IMR-90 (cell line): ENCODE measurements at regions not wholly inside any gene's neighbourhood (a gene's known extent, or its start where the extent isn't known, plus 50 kb on each side); places are given as distances from the start of the nearest gene placed in this dataset.

Source experiments
- ATAC-seq: fragments of 200-7000 bp; cut with Tn5 transposase; 2 replicates; pipeline ENCODE4 v1.9.1; 2020; ENCODE audit warnings: low read depth, mild to moderate bottlenecking, moderate library complexity
- BruUV-seq: library from RNA; stranded (reverse); fragments of 400-500 nt; replicated peaks from 2 replicates; lab custom pipeline; 2021; lab: Mats Ljungman, UMichigan
- CTCF ChIA-PET: fragments of 300-600 bp; formaldehyde crosslinking; extraction: SDS; loops from one replicate; lab custom pipeline; 2021; ENCODE audit warnings: antibody characterized with exemption; lab: Yijun Ruan, JAX
- POLR2A ChIA-PET: fragments of 300-600 bp; sonication (Branson Sonifier 250); formaldehyde crosslinking; loops from one replicate; lab custom pipeline; 2022; ENCODE audit warnings: antibody characterized with exemption; ENCODE audit not compliant: unreplicated experiment; lab: Charles Lee
- DNase-seq: peaks from one replicate; pipeline ENCODE4 v3.0.0; 2013
- H2AFZ ChIP-seq: replicated peaks from 2 replicates; pipeline ENCODE3; 2013; ENCODE audit warnings: low read length, mild to moderate bottlenecking; ENCODE audit not compliant: poor library complexity
- H2AK5ac ChIP-seq: 2 replicates; pipeline ENCODE4 v1.6.1; 2013; ENCODE audit warnings: low read depth, low read length, inconsistent platforms
- H2AK9ac ChIP-seq: replicated peaks from 2 replicates; pipeline ENCODE3; 2013; ENCODE audit warnings: mild to moderate bottlenecking, low read depth, low read length, moderate library complexity; ENCODE audit not compliant: poor library complexity
- H2BK120ac ChIP-seq: 2 replicates; pipeline ENCODE4 v1.6.1; 2013; ENCODE audit warnings: low read depth, low read length, inconsistent platforms
- H2BK15ac ChIP-seq: 3 replicates; pipeline ENCODE4 v1.6.1; 2013; ENCODE audit warnings: low read depth, low read length, inconsistent platforms
- H2BK20ac ChIP-seq: 2 replicates; pipeline ENCODE4 v1.6.1; 2013; ENCODE audit warnings: low read depth, mild to moderate bottlenecking, inconsistent platforms, low read length, moderate library complexity
- H2BK5ac ChIP-seq: 2 replicates; pipeline ENCODE4 v1.6.1; 2013; ENCODE audit warnings: mild to moderate bottlenecking, low read depth, low read length, inconsistent platforms; ENCODE audit not compliant: poor library complexity, severe bottlenecking
- H3K14ac ChIP-seq: replicated peaks from 2 replicates; pipeline ENCODE4 v1.6.1; 2013; ENCODE audit warnings: low read depth, low read length, inconsistent platforms
- H3K18ac ChIP-seq: 2 replicates; pipeline ENCODE4 v1.6.1; 2013; ENCODE audit warnings: low read depth, low read length, control low read depth
- H3K23ac ChIP-seq: 2 replicates; pipeline ENCODE4 v1.6.1; 2013; ENCODE audit warnings: low read depth, low read length, inconsistent platforms
- H3K27ac ChIP-seq: 2 replicates; pipeline ENCODE4 v1.5.1; 2013; ENCODE audit warnings: mild to moderate bottlenecking, control low read depth, low read length; ENCODE audit not compliant: insufficient read depth
- H3K27me3 ChIP-seq: 2 replicates; pipeline ENCODE4 v1.6.1; 2013; ENCODE audit warnings: low read length; ENCODE audit not compliant: control insufficient read depth, insufficient read depth
- H3K36me3 ChIP-seq: 2 replicates; pipeline ENCODE4 v1.6.1; 2013; ENCODE audit warnings: low read length, mixed read lengths; ENCODE audit not compliant: control insufficient read depth, insufficient read depth
- H3K4ac ChIP-seq: 2 replicates; pipeline ENCODE4 v1.6.1; 2013; ENCODE audit warnings: low read depth, low read length, inconsistent platforms
- H3K4me1 ChIP-seq: 2 replicates; pipeline ENCODE4 v1.6.1; 2013; ENCODE audit warnings: low read length, mixed read lengths; ENCODE audit not compliant: control insufficient read depth, insufficient read depth
- H3K4me2 ChIP-seq: 2 replicates; pipeline ENCODE4 v1.6.1; 2013; ENCODE audit warnings: low read depth, mild to moderate bottlenecking, control low read depth, low read length, moderate library complexity
- H3K4me3 ChIP-seq: 2 replicates; pipeline ENCODE4 v1.5.1; 2013; ENCODE audit warnings: low read depth, mild to moderate bottlenecking, control low read depth, low read length, moderate library complexity; ENCODE audit not compliant: insufficient read depth
- H3K56ac ChIP-seq: 2 replicates; pipeline ENCODE4 v1.6.1; 2013; ENCODE audit warnings: low read length, inconsistent platforms; ENCODE audit not compliant: insufficient read depth; ENCODE audit errors: extremely low read depth
- H3K79me1 ChIP-seq, 2 experiments: 2 replicates each; pipeline ENCODE4 v1.6.1; 2013; ENCODE audit warnings: low read length in 2 of 2, inconsistent platforms in 1 of 2, low read depth in 1 of 2
- H3K9ac ChIP-seq: 2 replicates; pipeline ENCODE4 v1.6.1; 2013; ENCODE audit warnings: low read depth, low read length, control low read depth
- H3K9me1 ChIP-seq: 2 replicates; pipeline ENCODE4 v1.6.1; 2013; ENCODE audit warnings: low read length, inconsistent platforms; ENCODE audit not compliant: insufficient read depth
- H3K9me3 ChIP-seq: 2 replicates; pipeline ENCODE4 v1.6.1; 2013; ENCODE audit warnings: low read length; ENCODE audit not compliant: control insufficient read depth, insufficient read depth
- H4K20me1 ChIP-seq: 2 replicates; pipeline ENCODE4 v1.6.1; 2013; ENCODE audit warnings: low read length, inconsistent platforms; ENCODE audit not compliant: insufficient read depth
- H4K5ac ChIP-seq: 2 replicates; pipeline ENCODE4 v1.6.1; 2013; ENCODE audit warnings: mild to moderate bottlenecking, low read depth, low read length, control low read depth
- H4K8ac ChIP-seq, 2 experiments: 2 replicates each; pipeline ENCODE4 v1.6.1; 2013; ENCODE audit warnings: low read depth in 2 of 2, low read length in 2 of 2, control low read depth in 1 of 2, inconsistent platforms in 1 of 2
- H4K91ac ChIP-seq: 2 replicates; pipeline ENCODE4 v1.6.1; 2013; ENCODE audit warnings: low read depth, low read length, inconsistent platforms; ENCODE audit not compliant: insufficient read depth
- MXI1 ChIP-seq: IDR thresholded peaks from 2 replicates; pipeline ENCODE4 v1.6.1; 2012; ENCODE audit warnings: low read depth, mild to moderate bottlenecking, low read length, moderate library complexity, borderline replicate concordance
- POLR2A ChIP-seq: IDR thresholded peaks from 2 replicates; pipeline ENCODE4 v1.6.1; 2012; ENCODE audit warnings: mild to moderate bottlenecking, low read depth, low read length
- WGBS, 2 experiments: methylation state at CpG; one replicate each; pipeline versions ENCODE4 v1.1.5 to v1.1.7; 2013; ENCODE audit warnings: missing lambda C conversion rate in 2 of 2; ENCODE audit not compliant: insufficient read length in 1 of 2; ENCODE audit errors: extremely low coverage in 2 of 2; 5-methylcytosine and 5-hydroxymethylcytosine counted together
- dilution Hi-C: fragments of 300-500 bp; cut with HindIII; formaldehyde crosslinking; loops from one replicate; pipeline ENCODE4 v1.14.3; 2018; ENCODE audit warnings: low sequenced_read_pairs; ENCODE audit not compliant: unreplicated experiment
- in situ Hi-C: fragments of 300-500 bp; cut with MboI; formaldehyde crosslinking; loops from 3 replicates; pipeline ENCODE4 v1.14.3; 2019; ENCODE audit warnings: low sequenced_read_pairs, inconsistent platforms, mixed read lengths
- intact Hi-C: fragments of 100-400 bp; cut with micrococcal nuclease; formaldehyde crosslinking; loops from 2 replicates; pipeline ENCODE4 v1.10.0; 2022

- ATAC-seq, result no peak
- H2BK5ac ChIP-seq, result no peak overlapping the region
- no peak overlapping the region for H2AK9ac ChIP-seq
- POLR2A ChIA-PET, result interaction anchor here (0.6 kb wide), 1 partner anchor 50 kb away, joined by 4 read pairs; no protein-coding TSS in a partner anchor
- dilution Hi-C loops (no loop called here), in situ Hi-C loops (no loop called here), intact Hi-C loops (no loop called here)
- H4K91ac ChIP-seq, result no peak overlapping the region
- H3K4me3 ChIP-seq, result no peak overlapping the region
- no peak overlapping the region for H4K8ac ChIP-seq
- no TSS peak for BruUV-seq
- H4K20me1 ChIP-seq, result no peaks in the 10 kb centered on the region
- H2BK120ac ChIP-seq, result no peak overlapping the region
- H3K14ac ChIP-seq, result no peak overlapping the region
- H3K27ac ChIP-seq, result no peak overlapping the region
- no peak overlapping the region for H4K5ac ChIP-seq
- H3K18ac ChIP-seq, result no peak overlapping the region
- no peak overlapping the region for H3K23ac ChIP-seq
- CTCF ChIA-PET, result no interaction called here
- DNase-seq, result no peak
- WGBS, 2 experiments, result no CpG with 5 or more reads among the region's 1 CpG
- H2BK20ac ChIP-seq, result no peak overlapping the region
- H3K4me2 ChIP-seq, result no peak overlapping the region
- H3K27me3 ChIP-seq, result no peaks in the 10 kb centered on the region
- 0 out of 2 replicates have a peak, but pooled peaks cover 2% of the 10 kb centered on the region for H3K4me1 ChIP-seq
- no peak overlapping the region for H2AFZ ChIP-seq
- H3K9ac ChIP-seq, result no peak overlapping the region
- no peaks in the 10 kb centered on the region for H3K36me3 ChIP-seq
- H3K79me1 ChIP-seq, result no peaks in the 10 kb centered on the region
- H3K9me3 ChIP-seq, result no peaks in the 10 kb centered on the region
- H3K9me1 ChIP-seq, result no peaks in the 10 kb centered on the region
- no peak overlapping the region for H2AK5ac ChIP-seq
- no peak overlapping the region for H3K4ac ChIP-seq
- no peak overlapping the region for H3K56ac ChIP-seq
- TF ChIP-seq POLR2A (no peak), MXI1 (no peak)
- H2BK15ac ChIP-seq, result no peak overlapping the region; the same call in 2 of the 3 replicates
Measured at GRCh38 chr6:105966481-105966880, 119.7 kb upstream of the PRDM1 start.
